ENCODE measurements at regions not wholly inside any gene's neighbourhood (a gene's known extent, or its start where the extent isn't known, plus 50 kb on each side); places are given as distances from the start of the nearest gene placed in this dataset.

DNA sequence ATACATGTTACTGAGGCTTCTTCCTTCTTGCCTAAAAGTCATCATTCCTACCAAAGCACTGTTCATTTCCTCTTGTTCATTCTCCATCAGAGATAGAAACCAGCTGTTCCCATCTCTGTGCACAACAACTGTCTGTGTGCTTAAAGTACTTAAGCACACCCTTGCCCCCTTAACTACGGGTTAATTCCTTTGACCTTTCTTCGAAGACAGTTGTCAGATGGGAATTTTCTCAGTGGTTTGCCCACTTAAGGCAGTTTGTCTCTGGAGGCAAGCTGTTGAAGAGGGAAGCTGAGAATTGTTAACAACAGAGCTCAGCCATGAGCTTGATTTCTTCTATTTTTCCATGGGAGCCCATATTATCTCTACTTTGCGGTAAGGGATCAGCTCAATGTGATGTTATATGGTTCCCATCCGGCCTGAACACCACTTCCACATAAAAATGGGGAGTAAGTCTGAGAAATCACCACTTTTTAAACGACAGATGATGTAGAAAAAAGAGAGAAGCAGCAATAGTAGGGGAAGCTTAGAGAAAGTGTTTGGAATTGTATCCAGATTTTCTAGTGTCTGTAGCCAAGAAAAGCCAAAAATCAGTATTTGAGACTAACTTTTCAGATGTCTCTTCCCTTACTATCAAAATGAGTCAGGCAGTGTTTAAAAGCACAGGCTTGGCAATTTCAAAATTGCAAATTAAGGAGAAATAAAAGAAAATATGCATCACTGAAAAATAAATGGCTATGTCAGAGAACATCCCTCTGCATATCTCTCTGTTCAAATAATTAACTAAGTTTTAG, 194.4 kb downstream of the SLIT2 start:
- intact Hi-C loops (cut with micrococcal nuclease; ENCODE audit: unreplicated experiment) (no loop called here), in situ Hi-C loops (cut with HindIII; ENCODE audit: extremely low pct_ligation_motif_present, low pct_unique_long_range_greater_than_20kb) (no loop called here)
- Histone ChIP-seq H3K27ac (ENCODE audit: extremely low read length, insufficient read depth, low read length) (no peak overlapping the region), H2AFZ (ENCODE audit: low read length) (no peak overlapping the region), H3K4me2 (ENCODE audit: low read depth, low read length) (no peak overlapping the region), H3K4me1 (ENCODE audit: insufficient read depth, low read length) (no peaks in the 10 kb centered on the region), H3K36me3 (replicated peaks in 1 of 2; ENCODE audit: control insufficient read depth in 1 of 2, insufficient read depth in 2 of 2, low read length in 2 of 2) (no peaks in the 10 kb centered on the region), H3K4me3 (replicated peaks in 1 of 3; ENCODE audit: insufficient read depth in 1 of 3, low read depth in 2 of 3, low read length in 3 of 3) (no peak overlapping the region), H3K9ac (ENCODE audit: insufficient read depth, low read depth, low read length) (no peak overlapping the region), H3K79me2 (ENCODE audit: insufficient read depth, low read length) (no peaks in the 10 kb centered on the region), H3K27me3 (ENCODE audit: control insufficient read depth in 1 of 2, insufficient read depth in 2 of 2, low read length in 2 of 2) (no peaks in the 10 kb centered on the region), H3K9me3 (ENCODE audit: low read length) (no peaks in the 10 kb centered on the region), H4K20me1 (ENCODE audit: insufficient read depth, low read length) (no peaks in the 10 kb centered on the region)
- 4% methylated on average over 5 of the region's 5 CpGs for WGBS (ENCODE audit: low lambda C conversion rate)
- no peak for ATAC-seq
- no TSS peak for BruUV-seq (replicated peaks)
- FAIRE-seq, result no peak
- CTCF ChIA-PET (ENCODE audit: low intra/inter-chr PET ratio, low total read pairs), result no interaction called here
- no peak for DNase-seq (ENCODE audit: low spot score)
- POLR2A ChIA-PET, result no interaction called here
- TF ChIP-seq, protein P1, sequence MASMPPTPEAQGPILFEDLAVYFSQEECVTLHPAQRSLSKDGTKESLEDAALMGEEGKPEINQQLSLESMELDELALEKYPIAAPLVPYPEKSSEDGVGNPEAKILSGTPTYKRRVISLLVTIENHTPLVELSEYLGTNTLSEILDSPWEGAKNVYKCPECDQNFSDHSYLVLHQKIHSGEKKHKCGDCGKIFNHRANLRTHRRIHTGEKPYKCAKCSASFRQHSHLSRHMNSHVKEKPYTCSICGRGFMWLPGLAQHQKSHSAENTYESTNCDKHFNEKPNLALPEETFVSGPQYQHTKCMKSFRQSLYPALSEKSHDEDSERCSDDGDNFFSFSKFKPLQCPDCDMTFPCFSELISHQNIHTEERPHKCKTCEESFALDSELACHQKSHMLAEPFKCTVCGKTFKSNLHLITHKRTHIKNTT (CRISPR knock-in tag; IDR thresholded peaks at IDR 0.05), result no peak
- TF ChIP-seq RARG (CRISPR knock-in tag; IDR thresholded peaks at IDR 0.05; ENCODE audit: low read depth), result no peak
- TF ChIP-seq ZBTB42 (CRISPR knock-in tag; IDR thresholded peaks at IDR 0.05), result no peak
- no peak for TF ChIP-seq ERF (CRISPR knock-in tag; IDR thresholded peaks at IDR 0.05)
- no peak for TF ChIP-seq NFATC3 (CRISPR knock-in tag; IDR thresholded peaks at IDR 0.05)
- TF ChIP-seq, protein P2, sequence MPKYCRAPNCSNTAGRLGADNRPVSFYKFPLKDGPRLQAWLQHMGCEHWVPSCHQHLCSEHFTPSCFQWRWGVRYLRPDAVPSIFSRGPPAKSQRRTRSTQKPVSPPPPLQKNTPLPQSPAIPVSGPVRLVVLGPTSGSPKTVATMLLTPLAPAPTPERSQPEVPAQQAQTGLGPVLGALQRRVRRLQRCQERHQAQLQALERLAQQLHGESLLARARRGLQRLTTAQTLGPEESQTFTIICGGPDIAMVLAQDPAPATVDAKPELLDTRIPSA (CRISPR knock-in tag; IDR thresholded peaks at IDR 0.05; ENCODE audit: borderline replicate concordance), result no peak
- TF ChIP-seq, protein P3, sequence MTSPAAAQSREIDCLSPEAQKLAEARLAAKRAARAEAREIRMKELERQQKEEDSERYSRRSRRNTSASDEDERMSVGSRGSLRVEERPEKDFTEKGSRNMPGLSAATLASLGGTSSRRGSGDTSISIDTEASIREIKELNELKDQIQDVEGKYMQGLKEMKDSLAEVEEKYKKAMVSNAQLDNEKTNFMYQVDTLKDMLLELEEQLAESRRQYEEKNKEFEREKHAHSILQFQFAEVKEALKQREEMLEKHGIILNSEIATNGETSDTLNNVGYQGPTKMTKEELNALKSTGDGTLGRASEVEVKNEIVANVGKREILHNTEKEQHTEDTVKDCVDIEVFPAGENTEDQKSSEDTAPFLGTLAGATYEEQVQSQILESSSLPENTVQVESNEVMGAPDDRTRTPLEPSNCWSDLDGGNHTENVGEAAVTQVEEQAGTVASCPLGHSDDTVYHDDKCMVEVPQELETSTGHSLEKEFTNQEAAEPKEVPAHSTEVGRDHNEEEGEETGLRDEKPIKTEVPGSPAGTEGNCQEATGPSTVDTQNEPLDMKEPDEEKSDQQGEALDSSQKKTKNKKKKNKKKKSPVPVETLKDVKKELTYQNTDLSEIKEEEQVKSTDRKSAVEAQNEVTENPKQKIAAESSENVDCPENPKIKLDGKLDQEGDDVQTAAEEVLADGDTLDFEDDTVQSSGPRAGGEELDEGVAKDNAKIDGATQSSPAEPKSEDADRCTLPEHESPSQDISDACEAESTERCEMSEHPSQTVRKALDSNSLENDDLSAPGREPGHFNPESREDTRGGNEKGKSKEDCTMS (CRISPR knock-in tag; conservative IDR thresholded peaks at IDR 0.05), result no peak
- TF ChIP-seq MLLT10 (CRISPR knock-in tag; IDR thresholded peaks at IDR 0.05), result no peak
- TF ChIP-seq ZNF333 (CRISPR knock-in tag; IDR thresholded peaks at IDR 0.05; ENCODE audit: borderline replicate concordance), result no peak
- no peak for TF ChIP-seq PHF5A (CRISPR knock-in tag; IDR thresholded peaks at IDR 0.05; ENCODE audit: low read depth, unreplicated experiment)
- TF ChIP-seq, protein P4, sequence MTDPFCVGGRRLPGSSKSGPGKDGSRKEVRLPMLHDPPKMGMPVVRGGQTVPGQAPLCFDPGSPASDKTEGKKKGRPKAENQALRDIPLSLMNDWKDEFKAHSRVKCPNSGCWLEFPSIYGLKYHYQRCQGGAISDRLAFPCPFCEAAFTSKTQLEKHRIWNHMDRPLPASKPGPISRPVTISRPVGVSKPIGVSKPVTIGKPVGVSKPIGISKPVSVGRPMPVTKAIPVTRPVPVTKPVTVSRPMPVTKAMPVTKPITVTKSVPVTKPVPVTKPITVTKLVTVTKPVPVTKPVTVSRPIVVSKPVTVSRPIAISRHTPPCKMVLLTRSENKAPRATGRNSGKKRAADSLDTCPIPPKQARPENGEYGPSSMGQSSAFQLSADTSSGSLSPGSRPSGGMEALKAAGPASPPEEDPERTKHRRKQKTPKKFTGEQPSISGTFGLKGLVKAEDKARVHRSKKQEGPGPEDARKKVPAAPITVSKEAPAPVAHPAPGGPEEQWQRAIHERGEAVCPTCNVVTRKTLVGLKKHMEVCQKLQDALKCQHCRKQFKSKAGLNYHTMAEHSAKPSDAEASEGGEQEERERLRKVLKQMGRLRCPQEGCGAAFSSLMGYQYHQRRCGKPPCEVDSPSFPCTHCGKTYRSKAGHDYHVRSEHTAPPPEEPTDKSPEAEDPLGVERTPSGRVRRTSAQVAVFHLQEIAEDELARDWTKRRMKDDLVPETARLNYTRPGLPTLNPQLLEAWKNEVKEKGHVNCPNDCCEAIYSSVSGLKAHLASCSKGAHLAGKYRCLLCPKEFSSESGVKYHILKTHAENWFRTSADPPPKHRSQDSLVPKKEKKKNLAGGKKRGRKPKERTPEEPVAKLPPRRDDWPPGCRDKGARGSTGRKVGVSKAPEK (CRISPR knock-in tag; IDR thresholded peaks at IDR 0.05; ENCODE audit: borderline replicate concordance), result no peak
- no peak for TF ChIP-seq TCF7 (IDR thresholded peaks at IDR 0.05; ENCODE audit: low read depth)
- no peak for TF ChIP-seq TAF15 (IDR thresholded peaks at IDR 0.05; ENCODE audit: low read depth, low read length, poor library complexity, severe bottlenecking)
- no peak for TF ChIP-seq ZNF777 (CRISPR knock-in tag; IDR thresholded peaks at IDR 0.05)
- no peak for TF ChIP-seq ZNF790 (CRISPR knock-in tag; IDR thresholded peaks at IDR 0.05; ENCODE audit: borderline replicate concordance)
